NCI-H748 treated with DMSO at 0.1 percent for 48 hours (cell line): ENCODE measurements at regions not wholly inside any gene's neighbourhood (a gene's known extent, or its start where the extent isn't known, plus 50 kb on each side); places are given as distances from the start of the nearest gene placed in this dataset.
"Not testable (repeated sequence)": the region's sequence is repeated elsewhere in the genome, so short reads cannot be mapped to it uniquely, and the experiment has no call there.

Source experiments
- DNase-seq: peaks from one replicate; lab custom pipeline; 2025; lab: John Stamatoyannopoulos, UW

DNA sequence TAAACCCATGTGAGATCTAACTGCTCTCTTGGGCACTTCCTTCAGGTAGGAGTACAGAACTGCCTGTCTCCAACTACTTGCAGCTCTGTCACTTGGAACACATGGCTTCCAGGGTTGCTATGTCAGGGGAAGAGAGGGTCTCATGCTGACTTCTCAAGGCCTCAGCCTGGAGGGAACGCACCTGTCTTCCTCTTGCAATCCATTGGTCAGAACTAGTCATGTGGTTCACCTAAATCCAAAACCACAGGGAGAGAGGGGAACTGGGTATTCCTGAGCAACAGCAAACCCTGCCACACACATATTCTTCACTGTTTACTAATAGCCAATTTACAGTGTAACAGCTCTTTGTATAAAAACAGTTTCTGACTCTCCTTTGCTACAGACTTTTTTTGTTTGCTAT, 206.1 kb downstream of the KCNJ2 start:
- DNase-seq, result no peak

DNA sequence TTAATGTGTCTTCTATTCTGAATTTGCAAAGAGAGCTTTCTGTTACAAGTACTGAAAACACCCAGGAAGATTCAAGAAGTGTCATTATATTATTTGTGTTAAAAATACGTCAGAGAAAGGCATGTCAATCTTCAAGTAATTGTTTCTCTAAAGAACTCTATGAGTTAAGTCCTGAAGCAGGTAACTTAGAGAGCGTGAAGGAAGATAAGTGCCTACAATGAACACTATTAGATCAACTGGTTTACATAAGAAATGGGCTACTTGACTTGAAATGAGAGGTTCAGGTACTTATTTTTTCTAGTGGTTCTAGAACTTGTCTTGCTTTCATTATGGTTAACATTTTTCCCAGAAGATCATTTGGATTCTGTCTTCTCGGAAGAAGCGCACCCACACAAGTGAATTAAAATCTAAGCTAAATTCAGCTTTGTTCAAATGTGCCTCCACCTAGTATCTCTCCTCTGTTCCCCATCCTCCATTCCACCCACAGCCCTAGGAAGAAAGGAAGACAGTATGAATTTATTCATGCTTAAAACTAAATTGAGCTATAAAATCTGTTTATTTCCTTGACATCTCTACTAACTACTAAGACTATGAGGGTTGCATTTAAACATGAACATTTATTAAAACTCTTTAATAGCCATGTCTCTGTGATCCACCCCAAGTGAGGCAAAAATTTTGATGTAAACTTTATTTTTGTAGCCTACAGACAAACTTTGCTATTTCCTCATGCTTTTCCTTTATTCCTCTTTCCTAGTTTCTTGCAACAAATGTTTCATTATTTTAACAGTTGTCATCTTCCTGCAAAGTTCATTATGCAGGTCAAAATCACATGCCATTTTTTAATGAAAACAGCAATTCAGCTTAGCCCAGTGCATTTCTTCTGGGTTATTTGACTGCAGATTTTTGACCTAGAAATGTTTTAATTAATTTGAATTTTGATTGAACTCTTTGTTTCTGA, 206.8 kb downstream of the KCNJ2 start:
- no peak for DNase-seq

- no peak for DNase-seq
These were observed 208.3 kb downstream of the KCNJ2 start for GRCh38 chr17:70377654-70378053.

- DNase-seq, result no peak
These were observed 208.7 kb downstream of the KCNJ2 start for GRCh38 chr17:70378076-70378475.

GRCh38 chr17:70379945-70380344, 210.6 kb downstream of the KCNJ2 start:
- no peak for DNase-seq

DNA sequence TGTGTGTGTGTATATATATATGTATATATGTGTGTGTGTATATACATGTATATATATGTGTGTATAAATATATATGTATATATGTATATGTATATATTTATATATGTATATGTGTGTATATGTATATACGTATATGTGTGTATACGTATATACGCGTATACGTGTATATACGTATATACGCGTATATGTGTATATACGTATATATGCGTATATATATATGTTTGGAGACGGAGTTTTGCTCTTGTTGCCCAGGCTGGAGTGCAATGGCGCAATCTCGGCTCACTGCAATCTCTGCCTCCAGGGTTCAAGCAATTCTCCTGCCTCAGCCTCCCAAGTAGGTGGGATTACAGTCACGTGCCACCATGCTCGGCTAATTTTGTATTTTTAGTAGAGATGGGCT, 212.6 kb downstream of the KCNJ2 start:
- DNase-seq, result not testable (repeated sequence)

DNA sequence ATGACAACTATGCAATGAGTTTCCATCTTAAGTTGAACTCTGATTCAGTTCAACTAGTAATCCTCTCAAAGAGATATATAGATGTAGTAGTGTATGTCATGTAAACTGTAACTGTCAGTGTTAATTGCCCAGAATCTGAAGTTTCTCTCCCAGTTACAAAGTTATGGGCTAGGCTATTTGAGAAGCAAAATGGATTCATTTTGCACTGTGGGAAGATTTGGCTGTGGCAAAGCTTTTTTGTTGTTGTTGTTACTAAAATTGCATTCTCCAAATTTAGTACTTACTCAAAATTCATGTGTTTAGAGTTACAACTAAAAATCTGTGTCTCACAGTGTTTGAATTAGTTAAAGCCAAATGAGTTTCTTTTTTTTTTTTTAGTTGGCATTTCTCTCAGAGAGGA, 219.0 kb downstream of the KCNJ2 start:
- no peak for DNase-seq

DNA sequence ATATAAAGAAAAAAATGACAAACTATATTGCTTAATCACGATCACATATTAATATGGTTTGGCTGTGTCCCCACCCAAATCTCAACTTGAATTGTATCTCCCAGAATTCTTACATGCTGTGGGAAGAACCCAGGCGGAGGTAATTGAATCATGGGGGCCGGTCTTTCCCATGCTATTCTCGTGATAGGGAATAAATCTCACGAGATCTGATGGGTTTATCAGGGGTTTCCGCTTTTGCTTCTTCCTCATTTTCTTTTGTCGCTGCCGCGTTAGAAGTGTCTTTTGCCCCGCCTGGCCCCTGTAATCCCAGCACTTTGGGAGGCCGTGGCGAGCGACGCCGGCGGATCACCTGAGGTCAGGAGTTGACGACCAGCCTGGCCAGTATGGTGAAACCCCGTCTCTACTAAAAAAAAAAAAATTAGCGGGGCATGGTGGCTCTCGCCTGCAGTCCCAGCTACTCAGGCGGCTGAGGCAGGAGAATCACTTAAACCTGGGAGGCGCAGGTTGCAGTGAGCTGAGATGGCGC, 220.0 kb downstream of the KCNJ2 start:
- not testable (repeated sequence) for DNase-seq

GRCh38 chr17:70390049-70390448, 220.7 kb downstream of the KCNJ2 start:
- DNase-seq, result no peak

DNA sequence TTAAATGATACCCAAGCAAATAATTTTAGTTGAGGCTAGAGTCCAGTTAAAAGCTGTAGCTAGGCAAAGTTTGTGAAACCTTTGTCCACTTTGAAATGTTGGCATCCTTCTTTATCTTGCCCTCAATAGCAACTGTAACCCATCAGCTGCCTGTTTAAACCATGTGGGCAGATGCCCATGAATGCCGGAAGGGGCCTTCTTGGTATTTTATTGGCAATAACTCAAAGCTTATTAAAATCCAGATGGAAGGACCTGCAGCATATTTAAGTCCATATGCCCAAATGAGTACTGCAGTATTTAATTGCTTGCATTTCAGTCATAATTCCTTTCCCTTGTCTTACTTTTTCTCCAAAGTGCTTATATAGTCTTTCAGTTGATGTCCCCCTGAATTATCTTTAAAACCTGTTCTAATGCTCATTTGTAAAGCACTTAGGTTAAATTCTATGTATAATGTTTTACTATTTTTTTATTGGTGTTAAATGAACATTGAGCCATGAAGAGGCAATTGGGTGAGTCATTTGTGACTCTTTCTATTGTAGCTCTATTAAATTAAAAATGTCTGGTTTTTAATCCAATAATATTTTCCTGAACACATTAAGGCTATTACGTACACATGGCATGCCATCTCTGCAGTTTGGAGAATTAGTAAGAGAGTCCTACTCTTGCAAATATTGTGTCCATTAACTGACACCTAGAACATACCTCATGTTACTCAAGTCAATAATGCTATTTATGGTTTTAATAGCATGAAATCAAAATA, 225.3 kb downstream of the KCNJ2 start:
- DNase-seq, result no peak

DNA sequence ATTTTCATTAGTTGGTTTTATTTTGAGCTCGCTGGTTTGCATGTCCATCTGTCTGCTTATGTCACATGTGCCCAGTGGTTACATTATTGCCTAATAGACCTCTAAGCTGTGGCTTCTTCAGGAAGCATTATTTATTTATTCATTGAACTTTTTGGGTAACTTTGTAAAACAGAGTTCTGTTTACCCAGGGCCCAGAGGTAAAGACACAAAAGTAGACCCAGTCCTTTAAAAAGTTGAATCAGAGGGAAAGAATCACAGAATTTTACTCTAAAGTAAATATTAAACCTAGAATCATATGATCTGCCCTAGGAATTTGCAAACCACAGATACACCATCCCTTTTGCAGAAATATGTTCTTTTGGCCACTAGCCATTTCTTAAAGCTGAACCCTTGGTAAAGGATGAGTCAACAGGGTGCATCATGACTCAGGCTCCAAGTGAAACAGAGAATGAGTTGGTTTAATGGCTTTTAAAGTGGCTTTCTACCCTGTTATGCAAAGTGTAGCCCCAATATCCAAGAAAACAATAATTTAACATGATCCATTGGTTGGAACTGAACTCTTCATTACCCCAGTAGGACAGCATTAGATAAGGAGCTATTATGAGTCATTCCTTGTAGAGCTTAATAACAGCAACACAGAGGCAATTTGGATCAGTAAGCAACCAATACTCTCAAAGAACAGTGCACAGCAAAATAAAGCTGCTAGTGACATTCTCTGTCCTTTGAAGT, 236.3 kb downstream of the KCNJ2 start:
- no peak for DNase-seq

- no peak for DNase-seq
These were observed 238.2 kb downstream of the KCNJ2 start for GRCh38 chr17:70407506-70407905.

DNA sequence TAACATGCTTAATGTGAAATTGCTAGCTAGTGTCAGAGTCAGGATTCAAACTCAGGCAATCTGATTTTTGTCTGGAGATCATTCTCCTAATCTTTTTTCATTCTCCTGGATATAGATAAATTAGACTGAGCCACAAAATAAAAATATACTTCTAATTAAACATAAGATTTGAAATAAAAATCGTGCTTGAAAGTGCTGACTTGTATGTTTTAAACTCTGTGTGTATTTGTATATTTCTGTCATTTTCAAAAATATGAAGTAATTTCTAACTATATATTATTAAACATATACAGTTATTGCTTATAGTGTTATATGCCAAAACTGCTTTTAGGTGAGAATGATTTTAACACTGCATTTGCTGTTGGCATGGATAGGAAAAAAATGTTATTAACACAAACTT, 239.4 kb downstream of the KCNJ2 start:
- no peak for DNase-seq

DNA sequence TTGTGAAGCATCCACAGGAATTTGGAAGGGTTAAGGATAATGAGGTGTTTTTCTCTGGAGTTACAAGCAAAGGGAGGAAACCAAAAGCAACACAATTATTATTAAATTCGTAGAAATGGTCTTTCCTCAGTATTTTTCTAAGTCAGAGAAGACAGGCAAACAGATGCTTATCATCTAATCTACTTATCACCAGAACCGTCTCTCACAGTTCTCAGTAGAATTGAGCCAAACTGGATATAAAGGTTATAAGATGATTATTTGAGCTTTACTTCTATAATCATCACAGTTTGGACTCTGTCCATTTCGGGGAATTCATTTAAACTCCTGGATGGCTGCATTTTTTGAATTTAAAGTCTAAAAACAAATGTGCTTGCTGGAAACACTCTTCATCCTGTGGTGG, 245.0 kb downstream of the KCNJ2 start:
- no peak for DNase-seq

- no peak for DNase-seq
These were observed 251.6 kb downstream of the KCNJ2 start for GRCh38 chr17:70420861-70421445.

DNA sequence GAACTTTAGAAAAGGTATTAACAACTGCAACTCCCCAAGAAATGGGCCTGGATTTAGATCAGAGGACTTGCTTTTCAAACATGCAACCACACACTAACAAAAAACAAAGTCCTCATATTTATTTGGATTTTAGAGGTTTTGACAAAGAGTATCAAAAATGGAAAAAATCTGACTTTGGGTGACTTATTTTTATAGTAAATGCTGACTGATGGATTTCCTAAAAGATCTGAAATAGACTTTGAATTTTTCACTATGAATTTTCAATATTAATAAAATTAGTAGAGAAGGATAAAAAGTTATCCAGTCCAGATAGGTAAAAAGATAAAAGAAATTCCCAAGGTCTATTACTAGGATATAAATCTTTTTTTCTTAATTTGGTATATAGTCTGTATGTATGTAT, 253.5 kb downstream of the KCNJ2 start:
- no peak for DNase-seq

- no peak for DNase-seq
These were observed 254.2 kb downstream of the KCNJ2 start for GRCh38 chr17:70423562-70423961.

GRCh38 chr17:70426752-70427151, 257.4 kb downstream of the KCNJ2 start:
- no peak for DNase-seq

DNA sequence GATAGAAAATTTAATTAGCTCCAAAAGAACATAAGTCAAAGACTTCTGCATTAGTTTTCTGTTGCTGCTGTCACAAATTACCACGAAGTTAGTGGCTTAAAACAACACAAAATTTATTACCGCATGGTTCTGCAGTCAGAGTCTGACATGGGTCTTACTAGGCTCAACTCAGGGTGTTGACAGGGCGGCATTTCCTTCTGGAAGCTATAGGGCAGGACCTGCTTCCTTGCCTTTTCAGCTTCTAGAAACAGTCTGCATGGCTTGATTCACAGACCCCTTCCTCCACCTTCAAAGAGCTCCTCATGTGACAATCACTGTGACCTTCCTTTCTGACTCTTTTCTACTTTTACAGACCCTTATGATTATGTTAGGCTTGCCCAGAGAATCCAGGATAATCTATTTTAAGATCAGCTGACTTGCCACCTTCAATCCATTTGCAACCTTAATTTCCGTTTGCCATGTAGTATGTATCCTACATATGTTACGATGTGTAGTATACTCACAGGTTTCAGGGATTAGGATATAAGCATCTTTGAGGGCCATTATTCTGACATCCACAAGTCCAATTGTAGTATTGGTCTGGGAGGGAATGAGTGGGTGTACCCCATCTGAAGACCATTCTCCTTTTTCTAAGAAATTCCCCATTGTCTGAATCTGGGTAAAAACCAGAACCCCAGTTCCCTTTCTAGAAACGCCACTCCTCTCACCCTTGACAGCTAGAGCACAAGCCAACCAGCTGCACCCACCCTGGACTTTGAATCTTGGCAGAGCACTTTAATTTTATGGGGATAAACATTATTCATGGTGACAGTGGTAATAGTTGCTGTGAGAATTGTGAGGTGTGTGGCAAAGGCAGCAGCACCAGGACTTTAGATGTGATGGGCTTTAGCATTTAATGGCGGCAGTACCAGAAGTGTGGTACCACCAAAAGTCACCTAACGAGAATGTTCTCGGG, 265.5 kb downstream of the KCNJ2 start:
- DNase-seq, result no peak

DNA sequence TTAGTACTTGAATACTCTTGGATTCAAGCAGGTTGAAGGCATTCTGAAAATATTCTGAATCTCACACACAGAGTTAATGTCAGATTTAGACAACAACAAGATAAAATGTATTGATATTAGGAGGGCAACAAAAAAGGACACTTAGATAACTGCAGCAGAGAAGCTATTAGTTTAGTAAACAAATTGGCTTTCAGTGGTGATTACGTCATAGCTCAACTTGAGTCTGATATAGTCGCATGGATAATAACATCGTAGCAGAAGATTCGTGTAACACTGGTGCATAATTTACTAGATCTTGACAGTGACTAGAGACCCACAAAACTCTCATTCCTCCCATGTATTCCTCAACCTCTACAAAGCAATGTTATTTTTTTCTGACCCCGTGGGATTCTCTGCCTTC, 268.3 kb downstream of the KCNJ2 start:
- no peak for DNase-seq

DNA sequence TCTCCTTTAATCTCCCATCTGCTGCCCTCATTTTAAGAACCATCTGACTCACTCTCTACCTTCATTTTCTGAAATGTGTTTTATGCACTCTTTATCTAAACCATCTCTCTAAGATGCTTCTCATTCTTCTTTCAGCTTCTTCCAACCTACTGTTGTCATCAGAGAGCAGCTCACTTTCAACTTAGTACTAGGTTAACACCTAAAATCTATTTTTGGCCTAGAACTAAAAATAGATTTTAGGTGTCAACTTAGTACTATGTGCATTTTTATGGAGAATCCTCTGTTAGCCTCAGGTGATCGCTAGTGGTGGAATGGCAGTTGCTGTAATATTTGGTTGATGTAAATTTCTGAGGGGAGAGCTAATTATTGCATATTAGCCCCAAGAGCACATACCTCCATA, 277.1 kb downstream of the KCNJ2 start:
- DNase-seq, result no peak
